H4 (cell line): ENCODE measurements at regions not wholly inside any gene's neighbourhood (a gene's known extent, or its start where the extent isn't known, plus 50 kb on each side); places are given as distances from the start of the nearest gene placed in this dataset.
"Not testable (repeated sequence)": the region's sequence is repeated elsewhere in the genome, so short reads cannot be mapped to it uniquely, and the experiment has no call there.

Experiments used
- DNase-seq: peaks from one replicate; pipeline ENCODE4 v3.0.0-alpha.2; 2015; ENCODE audit warnings: low spot score

DNA sequence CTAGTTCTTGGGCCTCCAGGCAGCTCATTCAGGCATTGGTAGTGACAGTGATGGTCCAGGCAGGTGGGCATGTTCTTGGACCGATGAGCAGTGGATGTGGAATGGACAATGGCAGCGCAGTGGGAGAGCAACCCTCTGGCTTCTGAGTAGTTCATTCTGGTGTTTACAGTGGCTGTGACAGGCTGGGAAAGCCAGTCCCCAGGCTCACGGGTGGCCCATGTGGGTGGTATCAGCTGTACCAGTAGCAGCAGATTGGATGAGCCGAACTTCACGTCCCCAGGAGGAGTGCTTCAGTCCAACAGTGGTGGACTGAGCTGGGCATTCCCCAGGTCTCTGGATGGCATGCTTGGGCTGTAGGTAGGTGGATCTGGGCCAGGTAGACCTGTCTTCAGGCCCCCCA lies 515.6 kb upstream of the ACO1 start:
- DNase-seq, result no peak

DNA sequence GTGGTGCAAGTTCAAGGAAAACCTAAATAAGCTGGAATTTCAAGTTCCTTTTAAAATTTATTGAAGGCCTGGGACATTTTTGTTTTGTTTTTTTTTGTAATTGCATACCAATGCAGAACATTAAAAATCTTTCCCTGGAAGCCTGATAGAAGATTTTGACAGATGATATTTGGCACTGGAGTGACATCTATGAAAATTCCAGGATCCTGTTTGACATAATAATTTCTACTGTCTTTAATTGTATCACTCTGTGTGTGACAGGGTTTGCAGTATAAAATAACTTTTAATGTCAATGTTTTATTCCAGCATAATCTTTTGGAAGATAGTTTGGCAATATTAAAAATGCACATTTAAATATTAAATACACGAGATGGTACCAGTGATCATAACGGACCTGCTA lies 514.2 kb upstream of the ACO1 start:
- no peak for DNase-seq

DNA sequence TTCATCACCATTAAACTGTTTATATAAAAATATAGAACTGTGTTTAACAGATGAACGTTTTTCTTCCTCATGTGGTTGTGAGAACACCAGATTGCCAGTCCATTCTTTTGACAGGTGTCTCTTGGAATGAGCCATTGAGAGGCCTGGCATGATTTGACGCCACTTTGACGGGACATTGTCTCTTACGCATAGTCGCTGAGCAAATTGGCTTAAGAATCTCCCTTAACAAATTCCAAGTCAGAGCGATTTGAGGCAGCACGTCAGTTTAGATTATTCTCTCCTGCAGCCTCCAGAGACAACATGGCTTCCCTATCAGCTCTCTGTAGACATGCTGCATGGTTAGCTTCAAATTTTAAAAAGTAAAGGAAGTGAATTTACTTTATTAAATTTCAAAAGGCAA lies 510.7 kb upstream of the ACO1 start:
- DNase-seq, result no peak

DNA sequence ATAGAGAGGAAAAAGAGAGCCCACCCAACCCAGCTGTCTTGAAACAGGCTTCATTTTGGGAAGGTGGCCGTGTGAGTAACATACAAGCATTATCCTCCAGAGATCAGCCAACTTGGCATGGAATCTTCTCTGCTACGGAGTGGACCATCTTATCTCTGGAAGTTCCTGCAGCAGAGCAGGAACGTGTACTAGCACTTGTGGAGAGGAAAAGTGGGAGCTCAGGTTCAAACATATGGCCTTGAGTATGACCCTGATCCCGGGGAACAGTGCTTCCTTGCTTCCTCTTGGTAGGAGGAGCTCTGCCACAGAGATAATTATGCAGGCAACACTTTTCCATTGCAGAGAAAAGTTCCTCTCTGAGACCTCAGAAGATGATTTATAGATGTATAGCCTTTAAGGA lies 490.4 kb upstream of the ACO1 start:
- DNase-seq, result no peak

DNA sequence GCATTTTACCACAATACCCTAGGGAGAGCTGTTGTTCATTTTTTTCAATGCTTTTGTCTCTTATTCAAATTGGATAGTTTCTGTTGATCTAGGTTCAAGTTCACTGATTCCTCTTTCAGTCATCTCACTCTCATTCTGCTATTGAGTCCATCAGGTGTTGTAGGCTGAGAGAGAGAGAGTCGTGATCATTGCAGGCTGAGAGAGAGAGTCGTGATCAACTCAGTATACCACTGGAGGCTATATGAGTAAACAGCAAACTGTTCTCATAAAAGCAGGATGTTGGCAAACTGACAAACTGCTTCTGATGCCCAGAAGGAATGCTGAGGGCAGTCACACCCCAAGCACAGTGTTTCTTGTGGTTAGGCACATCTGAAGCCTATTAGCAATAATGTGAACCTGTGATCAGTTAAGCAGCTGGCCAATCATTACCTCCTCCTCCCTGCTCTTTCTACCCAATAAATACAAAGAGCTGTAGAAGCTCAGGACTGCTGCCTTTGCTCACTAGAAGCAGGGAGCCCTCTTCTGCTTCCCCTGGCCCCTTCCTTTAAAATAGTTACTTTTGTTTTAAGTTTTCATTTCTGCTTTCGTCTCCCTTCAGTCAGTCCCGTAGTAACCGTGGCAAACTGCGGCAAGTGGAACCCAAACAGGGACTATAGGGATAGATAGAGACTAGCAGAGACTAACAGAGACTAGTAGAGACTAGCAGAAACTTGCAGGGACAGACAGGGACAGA lies 476.1 kb upstream of the ACO1 start:
- peak; percentile 86 for DNase-seq

DNA sequence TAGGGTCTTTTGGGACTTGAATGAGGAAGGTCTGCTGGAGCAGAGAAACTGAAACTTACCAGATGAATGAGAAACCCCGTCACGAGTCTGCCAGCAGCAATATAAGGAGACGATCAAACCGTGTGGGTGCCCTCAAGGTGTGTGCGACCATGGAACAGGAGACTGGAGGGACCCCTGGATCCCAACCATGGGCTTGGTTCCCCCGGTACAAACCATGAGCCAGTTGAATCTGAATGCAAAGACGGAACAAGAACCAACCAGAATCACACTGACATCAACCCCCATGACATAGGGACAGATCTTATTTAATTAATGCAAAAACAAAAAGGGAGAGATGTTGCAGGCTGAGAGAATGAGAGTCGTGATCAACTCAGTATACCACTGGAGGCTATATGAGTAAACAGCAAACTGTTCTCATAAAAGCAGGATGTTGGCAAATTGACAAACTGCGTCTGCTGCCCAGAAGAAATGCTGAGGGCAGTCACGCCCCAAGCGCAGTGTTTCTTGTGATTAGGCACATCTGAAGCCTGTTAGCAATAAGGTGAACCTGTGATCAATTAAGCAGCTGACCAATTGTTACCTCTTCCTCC lies 475.5 kb upstream of the ACO1 start:
- DNase-seq, result peak; percentile 13

DNA sequence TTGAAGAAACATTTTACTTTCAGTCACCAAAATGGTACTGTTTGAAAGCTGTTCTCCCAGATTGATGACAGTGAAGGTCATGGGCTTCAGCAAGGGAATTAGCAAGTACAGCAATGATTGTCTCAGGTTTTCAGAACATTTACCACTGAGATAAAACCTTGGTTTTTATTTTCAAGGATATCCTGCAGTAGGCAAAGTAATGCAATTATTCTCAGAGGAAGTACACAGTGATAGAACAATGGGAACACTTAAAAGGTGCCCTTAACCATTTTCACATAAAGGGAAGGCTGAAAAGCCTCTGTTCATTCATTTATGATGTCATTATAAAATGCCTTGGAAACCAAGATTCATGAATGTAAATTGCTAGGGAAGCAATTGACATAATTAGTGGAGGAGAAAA lies 471.8 kb upstream of the ACO1 start:
- no peak for DNase-seq

DNA sequence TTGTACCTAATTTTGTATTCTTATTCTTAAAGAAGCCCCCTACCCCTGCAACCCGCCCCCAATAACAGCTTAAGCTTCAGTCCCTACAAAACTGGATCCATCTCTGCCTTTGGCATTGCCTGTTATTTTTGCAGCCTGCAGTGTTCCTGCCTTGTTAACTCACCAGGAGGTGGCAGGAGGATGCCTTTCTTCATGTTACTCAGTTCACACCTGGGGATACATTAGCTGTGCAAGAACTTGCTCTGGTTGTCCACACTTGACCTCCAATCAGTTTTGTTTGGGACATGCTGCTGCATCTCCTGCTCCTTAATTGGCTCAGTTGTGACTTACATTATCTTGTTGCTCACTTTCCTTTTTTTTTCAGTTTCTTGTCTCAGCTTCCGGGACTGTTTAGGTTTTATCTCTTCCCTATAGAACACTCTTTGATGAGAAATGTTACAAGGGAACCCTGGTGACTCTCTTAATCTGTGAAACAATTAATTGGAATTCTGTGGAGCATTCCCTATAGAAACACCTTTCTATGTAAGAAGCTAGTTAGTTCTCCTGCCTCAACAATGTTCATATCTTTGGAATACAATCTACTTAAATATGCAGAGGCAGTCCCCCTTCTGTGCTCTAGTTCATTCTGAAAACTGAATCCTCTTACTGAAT lies 467.7 kb upstream of the ACO1 start:
- DNase-seq, result no peak

DNA sequence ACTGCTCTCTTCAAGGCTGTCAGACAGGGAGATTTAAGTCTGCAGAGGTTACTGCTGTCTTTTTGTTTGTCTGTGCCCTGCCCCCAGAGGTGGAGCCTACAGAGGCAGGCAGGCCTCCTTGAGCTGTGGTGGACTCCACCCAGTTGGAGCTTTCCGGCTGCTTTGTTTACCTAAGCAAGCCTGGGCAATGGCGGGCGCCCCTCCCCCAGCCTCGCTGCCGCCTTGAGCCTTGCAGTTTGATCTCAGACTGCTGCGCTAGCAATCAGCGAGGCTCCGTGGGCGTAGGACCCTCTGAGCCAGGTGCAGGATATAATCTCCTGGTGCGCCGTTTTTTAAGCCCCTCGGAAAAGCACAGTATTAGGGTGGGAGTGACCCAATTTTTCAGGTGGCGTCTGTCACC lies 446.7 kb upstream of the ACO1 start:
- not testable (repeated sequence) for DNase-seq

DNA sequence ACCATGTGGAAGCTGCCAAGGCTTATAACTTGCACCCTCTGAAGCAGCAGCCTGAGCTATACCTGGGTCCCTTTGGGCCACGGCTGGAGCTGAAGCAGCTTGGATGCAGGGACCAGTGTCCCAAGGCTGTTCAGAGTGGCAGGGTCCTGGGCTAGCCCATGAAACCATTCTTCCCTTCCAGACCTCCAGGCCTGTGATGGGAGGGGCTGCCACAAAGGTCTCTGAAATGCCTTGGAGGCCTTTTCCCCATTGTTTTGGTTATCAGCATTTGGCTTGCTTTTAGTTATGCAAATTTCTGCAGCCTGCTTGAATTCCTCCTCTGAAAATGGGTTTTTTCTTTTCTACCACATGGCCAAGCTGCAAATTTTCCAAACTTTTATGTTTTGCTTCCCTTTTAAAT lies 433.7 kb upstream of the ACO1 start:
- DNase-seq, result no peak

DNA sequence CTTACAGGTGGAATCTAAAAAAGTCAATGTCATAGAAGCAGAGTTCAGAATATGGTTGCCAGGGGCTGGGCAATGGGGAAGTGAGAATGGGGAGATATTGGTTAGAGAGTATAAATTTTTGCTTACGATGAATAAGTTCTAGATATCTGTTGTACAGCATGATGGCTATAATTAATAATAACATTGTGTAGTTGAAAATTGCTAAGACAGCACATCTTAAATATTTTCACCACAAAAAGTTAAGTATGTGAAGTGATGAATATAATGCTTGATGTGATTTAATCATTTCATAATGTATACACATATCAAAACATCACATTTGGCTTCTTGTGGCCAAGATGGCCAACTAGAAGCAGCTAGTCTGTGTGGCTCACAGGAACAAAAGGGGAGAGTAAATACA lies 425.9 kb upstream of the ACO1 start:
- no peak for DNase-seq

DNA sequence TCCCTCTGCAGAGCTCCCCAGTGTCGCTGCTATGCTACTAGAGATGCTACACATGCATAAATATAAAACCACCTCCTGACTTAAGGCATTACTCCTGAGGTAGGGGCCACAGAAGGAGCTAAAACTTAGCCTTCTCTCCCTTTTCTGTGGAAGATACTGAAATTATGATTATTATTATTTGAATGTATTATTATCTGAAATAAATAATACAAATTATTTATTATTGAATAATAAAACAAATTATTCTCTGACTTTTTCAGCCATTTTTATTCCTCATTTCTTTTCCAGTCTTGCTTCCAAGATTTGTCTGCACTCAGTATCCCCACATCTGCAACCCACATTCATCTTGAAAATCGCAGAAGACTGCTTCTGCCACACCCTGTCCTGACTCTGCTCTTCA lies 414.9 kb upstream of the ACO1 start:
- no peak for DNase-seq

DNA sequence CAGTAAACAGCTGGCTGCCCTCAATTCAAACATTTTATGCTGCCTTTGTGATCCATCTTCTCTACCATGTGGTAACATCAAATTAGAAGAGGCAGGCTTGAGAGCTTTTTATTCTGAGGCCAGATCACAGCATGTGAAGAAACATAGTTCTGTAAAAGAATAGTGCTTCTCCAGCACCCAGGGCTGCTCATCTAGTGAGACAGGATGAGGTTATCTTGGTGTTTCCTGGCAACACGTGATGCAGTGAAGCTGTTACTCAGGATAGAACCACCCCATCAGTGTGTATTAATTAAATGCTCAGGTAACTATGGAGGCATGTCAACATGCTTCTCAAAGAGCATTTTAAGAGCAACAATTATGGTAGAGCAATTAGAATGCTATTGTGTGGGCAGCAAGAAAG lies 400.5 kb upstream of the ACO1 start:
- no peak for DNase-seq

DNA sequence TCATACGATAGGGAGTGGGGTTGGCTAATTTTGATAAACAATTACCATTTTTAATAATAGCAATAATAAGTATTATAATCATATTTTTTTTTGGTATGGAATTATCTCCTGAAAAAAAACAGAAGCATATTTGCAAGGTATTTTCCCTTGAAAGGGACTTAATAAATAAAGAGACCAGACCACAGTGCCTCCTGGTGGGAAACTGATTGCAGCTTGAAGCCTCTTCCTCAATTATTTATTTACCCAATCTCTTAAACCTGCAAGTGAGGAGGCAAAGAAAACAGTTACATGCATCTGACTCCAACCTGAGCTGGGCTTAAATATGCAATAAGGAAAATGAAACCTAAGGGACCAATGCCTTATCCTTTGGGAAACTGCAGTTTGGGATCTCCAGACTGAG lies 388.1 kb upstream of the ACO1 start:
- DNase-seq, result no peak

DNA sequence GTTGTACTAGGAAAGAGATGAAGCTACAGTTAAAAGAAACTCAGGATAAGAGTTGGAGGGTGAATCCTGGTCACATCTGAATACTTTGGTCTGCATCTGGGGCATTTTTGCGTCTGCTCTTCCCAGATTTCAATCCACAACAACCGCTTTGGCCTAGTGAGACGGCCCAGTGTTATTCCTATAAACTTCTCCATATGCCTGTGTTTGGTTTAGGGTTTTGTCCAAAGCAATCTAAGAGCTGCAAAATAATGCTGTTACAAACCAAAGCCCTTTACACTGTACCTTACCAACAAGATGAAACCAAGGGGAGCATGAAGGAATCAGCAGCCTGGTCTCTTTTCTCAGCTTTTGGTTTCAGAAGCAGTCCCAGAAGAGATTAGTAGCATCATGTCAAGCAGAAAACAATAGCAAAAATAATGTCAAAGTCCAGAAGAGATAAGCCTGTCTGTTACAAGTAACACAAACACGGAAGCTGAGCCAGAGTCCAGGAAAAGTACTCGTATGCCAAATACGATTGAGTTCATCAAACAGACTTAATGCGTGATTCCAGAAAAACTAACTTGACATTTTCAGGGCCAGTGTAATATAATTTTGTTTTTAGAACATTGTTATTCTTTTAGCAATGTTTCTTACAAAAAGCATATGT lies 379.9 kb upstream of the ACO1 start:
- DNase-seq, result no peak

DNA sequence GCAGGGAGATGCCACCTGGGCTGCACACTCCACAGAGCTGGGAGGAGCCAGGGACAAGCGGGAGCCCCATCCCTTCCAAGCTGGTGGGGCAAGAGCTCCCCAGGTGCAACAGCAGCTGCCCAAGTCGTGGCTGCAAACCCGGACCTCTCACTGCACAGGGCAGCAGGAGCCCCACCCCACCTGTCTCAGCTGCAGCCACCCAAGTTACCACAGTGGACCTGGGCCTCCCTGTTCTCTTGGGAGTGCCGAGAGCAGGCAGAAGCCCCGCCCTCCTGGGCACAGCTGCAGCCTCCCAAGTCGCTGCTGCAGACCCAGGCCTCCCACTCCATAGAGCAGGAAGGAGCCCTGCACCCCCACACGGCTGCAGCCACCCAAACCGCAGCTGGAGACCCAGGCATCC lies 374.1 kb upstream of the ACO1 start:
- no peak for DNase-seq

DNA sequence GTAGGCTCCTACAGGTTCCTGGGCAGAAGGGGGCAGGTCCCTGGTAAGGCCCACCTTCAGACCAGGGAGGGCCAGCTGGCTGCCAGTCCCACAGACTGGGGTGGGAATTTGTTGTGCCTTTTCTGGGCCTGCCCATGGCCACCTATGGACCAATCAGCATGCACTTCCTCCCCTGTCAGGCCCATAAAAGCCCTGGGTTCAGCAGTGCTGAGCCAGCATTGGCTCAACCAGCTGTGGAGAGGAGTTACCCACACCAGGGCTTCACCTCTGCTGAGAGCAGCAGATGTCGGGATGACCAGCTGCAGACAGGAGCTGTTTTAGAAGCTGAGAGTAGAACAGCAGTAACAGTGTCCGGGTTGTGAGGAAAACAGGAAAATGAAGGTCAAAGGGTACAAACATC lies 373.4 kb upstream of the ACO1 start:
- DNase-seq, result no peak

DNA sequence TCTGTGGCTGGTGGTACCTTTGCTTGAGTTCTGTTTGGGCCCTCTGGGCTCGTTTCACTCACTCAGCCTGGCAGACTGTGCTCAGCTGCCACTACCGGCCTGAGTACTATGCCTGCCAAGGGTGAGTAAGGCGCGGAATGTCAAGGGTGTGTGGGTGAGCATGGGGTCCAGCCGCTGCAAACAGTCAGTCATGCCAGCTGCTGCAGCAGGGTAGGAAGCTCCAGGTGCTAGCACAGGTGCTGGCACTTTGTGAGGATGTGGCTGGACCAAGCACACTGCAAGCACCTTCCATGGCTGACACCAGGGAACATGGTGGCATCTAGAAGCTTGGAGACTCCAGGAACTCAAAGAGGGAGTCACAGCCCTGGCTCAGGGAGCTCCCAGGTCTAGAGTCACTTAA lies 368.6 kb upstream of the ACO1 start:
- no peak for DNase-seq

DNA sequence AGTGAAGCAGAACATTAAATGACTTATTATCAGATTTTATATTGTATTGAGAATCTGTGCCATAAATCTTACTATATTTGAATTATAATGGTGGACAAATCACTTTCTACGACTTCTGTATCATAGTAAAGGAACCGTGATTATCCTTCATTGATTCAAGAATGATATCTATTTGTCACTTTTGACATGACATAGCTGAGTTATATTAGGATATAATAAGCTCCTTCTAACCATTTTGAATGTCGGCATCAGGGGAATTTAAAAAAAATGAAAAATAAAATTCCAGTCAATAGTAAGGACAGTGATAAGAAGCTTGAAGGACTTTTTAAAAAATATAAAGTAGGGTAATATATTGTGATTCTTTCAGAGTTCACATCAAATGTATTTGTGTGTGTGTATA lies 338.9 kb upstream of the ACO1 start:
- no peak for DNase-seq

DNA sequence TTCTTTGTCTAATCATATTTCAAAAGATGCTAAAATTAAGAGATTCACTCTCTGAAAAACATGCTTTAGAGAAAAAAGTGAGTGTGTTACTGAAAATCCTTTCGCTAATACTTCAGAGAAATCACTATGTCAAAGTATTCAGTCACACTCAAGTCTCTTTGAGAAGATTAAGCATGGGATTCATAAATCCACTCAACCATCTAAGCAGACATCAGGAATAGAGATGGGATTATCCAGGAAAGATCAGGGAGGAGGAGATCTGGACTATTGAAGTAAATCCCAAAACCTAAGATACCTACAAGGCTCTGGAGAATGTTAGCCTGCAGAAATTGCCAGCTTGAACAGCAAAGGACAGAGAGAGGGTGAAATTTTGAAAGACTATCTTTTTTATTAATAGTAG lies 317.2 kb upstream of the ACO1 start:
- DNase-seq, result no peak

DNA sequence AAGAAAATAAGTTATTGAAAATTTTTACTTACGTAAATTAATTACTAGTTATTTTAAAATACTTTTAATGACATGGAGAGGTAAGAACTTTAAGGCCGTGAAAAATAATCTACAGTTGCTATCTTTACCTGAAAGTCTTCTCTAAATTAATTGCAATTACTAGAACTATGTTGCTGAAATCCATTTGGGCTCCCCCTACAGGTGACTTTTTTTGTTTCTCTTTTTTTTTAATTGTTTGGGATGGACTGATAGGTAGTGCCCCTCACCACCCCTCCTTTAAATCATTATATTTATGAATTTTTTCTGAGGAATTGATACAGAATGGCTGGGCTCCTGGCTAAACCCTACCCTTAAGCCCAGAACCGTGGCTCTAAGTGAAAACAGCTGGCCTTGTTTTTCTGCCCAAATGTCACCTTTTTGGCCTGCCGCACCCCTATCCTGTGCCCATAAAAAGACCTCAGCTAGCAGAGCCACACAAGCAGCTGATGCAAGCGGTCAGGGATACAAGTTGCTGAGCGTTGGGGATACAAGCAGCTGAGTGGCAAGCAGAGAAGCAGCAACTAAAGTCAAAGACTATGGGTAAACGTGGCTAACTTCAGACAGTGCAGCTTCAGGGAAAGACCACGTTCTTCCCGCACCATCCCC lies 315.2 kb upstream of the ACO1 start:
- DNase-seq, result no peak

DNA sequence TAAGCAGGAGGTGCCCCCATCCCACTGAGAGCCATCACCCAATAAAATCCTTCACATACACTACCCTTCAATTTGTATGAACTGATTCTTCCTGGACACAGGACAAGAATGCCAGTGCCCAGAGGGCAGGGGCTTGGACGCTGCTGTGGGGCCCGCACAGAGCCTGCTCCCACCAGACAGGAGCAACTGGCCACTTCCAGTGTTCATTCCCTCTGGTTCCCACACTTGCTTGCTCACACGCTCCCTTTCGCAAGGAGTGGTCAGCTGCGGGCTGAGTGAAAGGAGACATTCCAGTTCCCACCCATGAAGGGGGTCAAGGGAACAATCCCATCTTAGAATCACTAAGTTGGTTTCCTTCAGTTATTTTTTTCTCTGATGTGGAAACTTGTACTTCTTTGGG lies 314.5 kb upstream of the ACO1 start:
- no peak for DNase-seq

DNA sequence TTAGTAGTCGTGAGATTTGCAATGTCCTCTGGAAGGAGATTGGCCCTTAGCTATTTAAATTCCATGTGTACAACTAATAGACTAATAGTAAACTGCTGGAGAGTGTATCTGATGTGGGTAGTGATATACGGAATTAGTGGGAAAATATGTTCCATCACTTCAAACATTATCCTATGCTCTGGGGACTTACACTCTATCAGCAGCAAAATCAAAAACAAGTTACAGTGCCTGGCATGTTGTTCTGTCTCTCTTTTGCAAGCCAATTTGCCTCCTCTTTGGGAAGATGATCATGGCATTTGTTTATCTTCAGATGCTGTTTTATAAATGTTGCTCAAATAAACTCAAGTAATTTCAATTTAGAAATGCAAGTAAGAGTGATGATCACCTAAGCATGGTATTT lies 311.9 kb upstream of the ACO1 start:
- no peak for DNase-seq
